NCI-H2196 treated with DMSO at 0.1 percent for 48 hours (cell line): ENCODE measurements at regions not wholly inside any gene's neighbourhood (a gene's known extent, or its start where the extent isn't known, plus 50 kb on each side); places are given as distances from the start of the nearest gene placed in this dataset.
"Not testable (repeated sequence)": the region's sequence is repeated elsewhere in the genome, so short reads cannot be mapped to it uniquely, and the experiment has no call there.

ENCODE experiments used
- DNase-seq: peaks from one replicate; lab custom pipeline; 2025; ENCODE audit not compliant: unreplicated experiment; lab: John Stamatoyannopoulos, UW

GRCh38 chr6:169019727-169020491 lies 233.7 kb downstream of the THBS2 start:
- no peak for DNase-seq

- DNase-seq: no peak
Observed at GRCh38 chr6:169019111-169019510, 234.5 kb downstream of the THBS2 start.

- no peak for DNase-seq
Observed at GRCh38 chr6:169016758-169017157, 236.9 kb downstream of the THBS2 start.

- no peak for DNase-seq
Observed at GRCh38 chr6:169014211-169015197, 239.1 kb downstream of the THBS2 start.

GRCh38 chr6:169009628-169010027 lies 244.0 kb downstream of the THBS2 start:
- no peak for DNase-seq

- peak; percentile 1 for DNase-seq
Observed at GRCh38 chr6:169008641-169009257, 244.9 kb downstream of the THBS2 start.

GRCh38 chr6:169005166-169005565 lies 248.5 kb downstream of the THBS2 start:
- no peak for DNase-seq

- DNase-seq: no peak
Observed at GRCh38 chr6:169000022-169000421, 253.6 kb downstream of the THBS2 start.

- DNase-seq: no peak
Observed at GRCh38 chr6:168999392-168999791, 254.3 kb downstream of the THBS2 start.

- no peak for DNase-seq
Observed at GRCh38 chr6:168996356-168996625, 257.4 kb downstream of the THBS2 start.

- DNase-seq: no peak
Observed at GRCh38 chr6:168995526-168996355, 257.9 kb downstream of the THBS2 start.

- DNase-seq: no peak
Observed at GRCh38 chr6:168994956-168995355, 258.7 kb downstream of the THBS2 start.

- no peak for DNase-seq
Observed at GRCh38 chr6:168992446-168993144, 261.1 kb downstream of the THBS2 start.

GRCh38 chr6:168991695-168992094 lies 262.0 kb downstream of the THBS2 start:
- not testable (repeated sequence) for DNase-seq

- DNase-seq: no peak
Observed at GRCh38 chr6:168990019-168990751, 263.5 kb downstream of the THBS2 start.

- DNase-seq: no peak
Observed at GRCh38 chr6:168989421-168989820, 264.2 kb downstream of the THBS2 start.

GRCh38 chr6:168988801-168989200 lies 264.8 kb downstream of the THBS2 start:
- no peak for DNase-seq

- DNase-seq: no peak
Observed at GRCh38 chr6:168988280-168988679, 265.4 kb downstream of the THBS2 start.

- DNase-seq: no peak
Observed at GRCh38 chr6:168985705-168986104, 267.9 kb downstream of the THBS2 start.

- no peak for DNase-seq
Observed at GRCh38 chr6:168983925-168984324, 269.7 kb downstream of the THBS2 start.
